ENCODE measurements at regions not wholly inside any gene's neighbourhood (a gene's known extent, or its start where the extent isn't known, plus 50 kb on each side); places are given as distances from the start of the nearest gene placed in this dataset.
"Not testable (repeated sequence)": the region's sequence is repeated elsewhere in the genome, so short reads cannot be mapped to it uniquely, and the experiment has no call there.

DNA sequence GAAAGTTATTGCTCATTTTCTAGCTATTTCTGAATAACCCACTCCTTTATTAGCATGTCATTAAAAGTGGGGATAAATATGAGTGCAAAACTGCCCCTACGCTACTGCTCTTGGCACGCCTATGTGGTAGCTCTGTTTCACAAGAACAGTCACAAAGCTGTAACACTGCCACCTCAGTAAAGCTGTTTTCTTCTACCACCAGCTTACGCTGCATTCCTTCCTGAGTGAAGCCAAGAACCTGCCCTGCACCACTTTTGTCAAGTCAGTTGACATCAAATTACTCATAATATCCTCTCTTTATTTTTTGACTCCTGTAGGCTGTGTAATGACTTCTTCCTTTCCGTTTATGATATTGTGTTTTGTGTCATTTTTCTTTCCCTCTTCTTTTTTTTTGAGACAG, 1539.7 kb downstream of the RPIA start:
- not testable (repeated sequence) for TF ChIP-seq TCF7 (IDR thresholded peaks at IDR 0.05; ENCODE audit: borderline replicate concordance); BMI1 (IDR thresholded peaks at IDR 0.05; ENCODE audit: borderline replicate concordance); HCFC1 (IDR thresholded peaks at IDR 0.05; ENCODE audit: low read length)
- TF ChIP-seq, protein P1, sequence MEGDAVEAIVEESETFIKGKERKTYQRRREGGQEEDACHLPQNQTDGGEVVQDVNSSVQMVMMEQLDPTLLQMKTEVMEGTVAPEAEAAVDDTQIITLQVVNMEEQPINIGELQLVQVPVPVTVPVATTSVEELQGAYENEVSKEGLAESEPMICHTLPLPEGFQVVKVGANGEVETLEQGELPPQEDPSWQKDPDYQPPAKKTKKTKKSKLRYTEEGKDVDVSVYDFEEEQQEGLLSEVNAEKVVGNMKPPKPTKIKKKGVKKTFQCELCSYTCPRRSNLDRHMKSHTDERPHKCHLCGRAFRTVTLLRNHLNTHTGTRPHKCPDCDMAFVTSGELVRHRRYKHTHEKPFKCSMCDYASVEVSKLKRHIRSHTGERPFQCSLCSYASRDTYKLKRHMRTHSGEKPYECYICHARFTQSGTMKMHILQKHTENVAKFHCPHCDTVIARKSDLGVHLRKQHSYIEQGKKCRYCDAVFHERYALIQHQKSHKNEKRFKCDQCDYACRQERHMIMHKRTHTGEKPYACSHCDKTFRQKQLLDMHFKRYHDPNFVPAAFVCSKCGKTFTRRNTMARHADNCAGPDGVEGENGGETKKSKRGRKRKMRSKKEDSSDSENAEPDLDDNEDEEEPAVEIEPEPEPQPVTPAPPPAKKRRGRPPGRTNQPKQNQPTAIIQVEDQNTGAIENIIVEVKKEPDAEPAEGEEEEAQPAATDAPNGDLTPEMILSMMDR (IDR thresholded peaks at IDR 0.05 in 2 of 3, conservative IDR thresholded peaks at IDR 0.05 in 1 of 3; ENCODE audit: control insufficient read depth in 2 of 3, extremely low read depth in 1 of 3, insufficient read depth in 1 of 3, low read depth in 3 of 3, low read length in 3 of 3) = not testable (repeated sequence)
- TF ChIP-seq, protein P2, sequence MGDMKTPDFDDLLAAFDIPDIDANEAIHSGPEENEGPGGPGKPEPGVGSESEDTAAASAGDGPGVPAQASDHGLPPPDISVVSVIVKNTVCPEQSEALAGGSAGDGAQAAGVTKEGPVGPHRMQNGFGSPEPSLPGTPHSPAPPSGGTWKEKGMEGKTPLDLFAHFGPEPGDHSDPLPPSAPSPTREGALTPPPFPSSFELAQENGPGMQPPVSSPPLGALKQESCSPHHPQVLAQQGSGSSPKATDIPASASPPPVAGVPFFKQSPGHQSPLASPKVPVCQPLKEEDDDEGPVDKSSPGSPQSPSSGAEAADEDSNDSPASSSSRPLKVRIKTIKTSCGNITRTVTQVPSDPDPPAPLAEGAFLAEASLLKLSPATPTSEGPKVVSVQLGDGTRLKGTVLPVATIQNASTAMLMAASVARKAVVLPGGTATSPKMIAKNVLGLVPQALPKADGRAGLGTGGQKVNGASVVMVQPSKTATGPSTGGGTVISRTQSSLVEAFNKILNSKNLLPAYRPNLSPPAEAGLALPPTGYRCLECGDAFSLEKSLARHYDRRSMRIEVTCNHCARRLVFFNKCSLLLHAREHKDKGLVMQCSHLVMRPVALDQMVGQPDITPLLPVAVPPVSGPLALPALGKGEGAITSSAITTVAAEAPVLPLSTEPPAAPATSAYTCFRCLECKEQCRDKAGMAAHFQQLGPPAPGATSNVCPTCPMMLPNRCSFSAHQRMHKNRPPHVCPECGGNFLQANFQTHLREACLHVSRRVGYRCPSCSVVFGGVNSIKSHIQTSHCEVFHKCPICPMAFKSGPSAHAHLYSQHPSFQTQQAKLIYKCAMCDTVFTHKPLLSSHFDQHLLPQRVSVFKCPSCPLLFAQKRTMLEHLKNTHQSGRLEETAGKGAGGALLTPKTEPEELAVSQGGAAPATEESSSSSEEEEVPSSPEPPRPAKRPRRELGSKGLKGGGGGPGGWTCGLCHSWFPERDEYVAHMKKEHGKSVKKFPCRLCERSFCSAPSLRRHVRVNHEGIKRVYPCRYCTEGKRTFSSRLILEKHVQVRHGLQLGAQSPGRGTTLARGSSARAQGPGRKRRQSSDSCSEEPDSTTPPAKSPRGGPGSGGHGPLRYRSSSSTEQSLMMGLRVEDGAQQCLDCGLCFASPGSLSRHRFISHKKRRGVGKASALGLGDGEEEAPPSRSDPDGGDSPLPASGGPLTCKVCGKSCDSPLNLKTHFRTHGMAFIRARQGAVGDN (IDR thresholded peaks at IDR 0.05) = not testable (repeated sequence)

Data from GM12878 (cell line).